CD4-positive, alpha-beta T cell (primary cell): ENCODE measurements at regions not wholly inside any gene's neighbourhood (a gene's known extent, or its start where the extent isn't known, plus 50 kb on each side); places are given as distances from the start of the nearest gene placed in this dataset.

Experiments
- ATAC-seq: fragments of 200-7000 bp; cut with Tn5 transposase; one replicate; pipeline ENCODE4 v1.10.0; 2022; ENCODE audit warnings: mild to moderate bottlenecking; ENCODE audit not compliant: poor library complexity
- CTCF ChIA-PET: fragments of 350-600 bp; sonication (Branson Sonifier 250); formaldehyde crosslinking; loops from one replicate; lab custom pipeline; 2021; ENCODE audit warnings: antibody characterized with exemption, inconsistent platforms; lab: Charles Lee
- POLR2A ChIA-PET: fragments of 350-600 bp; sonication (Branson Sonifier 250); formaldehyde crosslinking; loops from one replicate; lab custom pipeline; 2021; ENCODE audit warnings: antibody characterized with exemption, inconsistent platforms; lab: Charles Lee
- DNase-seq, 14 experiments: peaks; one replicate each; pipeline ENCODE4 v3.0.0-alpha.2; 2013 to 2020; ENCODE audit warnings: mixed read lengths in 2 of 14
- H3K27ac ChIP-seq, 2 donors: one replicate each; pipeline versions ENCODE4 v1.5.1 to v1.7.0; 2013; ENCODE audit warnings: low read length in 2 of 2, low read depth in 1 of 2, mild to moderate bottlenecking in 1 of 2
- H3K27me3 ChIP-seq, 2 experiments: 1 replicate in 1 of 2; 2 replicates in 1 of 2; pipeline versions ENCODE4 v1.6.1 to v1.7.0; 2013; ENCODE audit warnings: low read length in 2 of 2, control low read depth in 1 of 2, mild to moderate bottlenecking in 1 of 2, moderate library complexity in 1 of 2; ENCODE audit not compliant: insufficient read depth in 2 of 2, control insufficient read depth in 1 of 2
- H3K36me3 ChIP-seq: one replicate; pipeline ENCODE4 v1.6.1; 2013; ENCODE audit warnings: low read length, control low read depth; ENCODE audit not compliant: insufficient read depth
- H3K4me1 ChIP-seq: one replicate; pipeline ENCODE4 v1.6.1; 2013; ENCODE audit warnings: low read length, control low read depth; ENCODE audit not compliant: insufficient read depth
- H3K4me3 ChIP-seq: one replicate; pipeline ENCODE4 v1.5.1; 2013; ENCODE audit warnings: mild to moderate bottlenecking, low read length, moderate library complexity
- H3K9me3 ChIP-seq, 2 experiments: 1 replicate in 1 of 2; 2 replicates in 1 of 2; pipeline versions ENCODE4 v1.6.1 to v1.7.0; 2013; ENCODE audit warnings: low read length in 2 of 2, mild to moderate bottlenecking in 2 of 2, control low read depth in 1 of 2, moderate library complexity in 1 of 2; ENCODE audit not compliant: control insufficient read depth in 1 of 2, insufficient read depth in 1 of 2
- H3K27ac Mint-ChIP-seq: one replicate; pipeline ENCODE4 v1.8.0; 2020; ENCODE audit warnings: mixed read lengths
- H3K27me3 Mint-ChIP-seq: one replicate; pipeline ENCODE4 v1.8.0; 2021; ENCODE audit warnings: mixed read lengths
- H3K36me3 Mint-ChIP-seq: one replicate; pipeline ENCODE4 v1.8.0; 2021; ENCODE audit warnings: low read depth, mixed read lengths
- H3K4me1 Mint-ChIP-seq: one replicate; pipeline ENCODE4 v1.8.0; 2021; ENCODE audit warnings: low read depth, mixed read lengths
- H3K4me3 Mint-ChIP-seq: one replicate; pipeline ENCODE4 v1.8.0; 2020; ENCODE audit warnings: mild to moderate bottlenecking, mixed read lengths
- H3K9me3 Mint-ChIP-seq: one replicate; pipeline ENCODE4 v1.8.0; 2020; ENCODE audit warnings: mixed read lengths
- intact Hi-C, 2 experiments: fragments of 100-400 bp; cut with DNase I in 1 of 2; cut with micrococcal nuclease in 1 of 2; formaldehyde crosslinking; loops; one replicate each; pipeline versions ENCODE4 v1.15.1 to v1.9.0; 2023 to 2025; cut with DNase I, micrococcal nuclease
- TF ChIP-seq, protein P1 (sequence below): fragments of 200-600 bp; IDR thresholded peaks from one replicate; pipeline ENCODE4 v1.8.0; 2022; ENCODE audit warnings: antibody characterized with exemption, mild to moderate bottlenecking

DNA sequence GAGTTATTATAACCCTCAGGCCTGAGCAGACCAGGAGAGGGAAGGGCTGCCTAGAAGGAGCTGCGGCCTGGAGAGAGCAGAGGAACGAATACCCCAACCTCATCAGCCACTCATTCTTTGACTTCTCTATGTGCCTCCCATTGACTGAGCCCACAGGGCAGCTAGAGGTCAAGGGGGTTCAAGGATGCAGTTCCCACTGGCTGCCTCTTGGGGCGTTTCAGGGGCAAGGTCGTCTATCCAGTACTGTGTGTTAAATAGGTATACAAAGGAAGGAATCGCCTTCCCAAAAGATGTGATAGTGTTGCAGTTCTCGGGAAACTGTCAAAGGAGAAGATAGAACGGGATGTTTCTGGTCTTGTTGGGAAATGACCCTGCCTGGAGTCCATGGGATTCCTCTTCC, 250.6 kb downstream of the PRDM2 start:
- Histone ChIP-seq H3K27ac (no peak overlapping the region), H3K36me3 (no peaks in the 10 kb centered on the region), H3K4me1 (no peaks in the 10 kb centered on the region), H3K27me3 (no peaks in the 10 kb centered on the region), H3K9me3 (no peaks in the 10 kb centered on the region), H3K4me3 (no peak overlapping the region)
- Mint-ChIP-seq H3K27ac (no peak overlapping the region), H3K27me3 (peaks cover 4% of the 10 kb centered on the region), H3K36me3 (no peaks in the 10 kb centered on the region), H3K4me3 (no peak overlapping the region), H3K9me3 (no peaks in the 10 kb centered on the region), H3K4me1 (no peaks in the 10 kb centered on the region)
- ATAC-seq (no peak), DNase-seq (no peak)
- intact Hi-C loops, result no loop called here
- TF ChIP-seq, protein P1, sequence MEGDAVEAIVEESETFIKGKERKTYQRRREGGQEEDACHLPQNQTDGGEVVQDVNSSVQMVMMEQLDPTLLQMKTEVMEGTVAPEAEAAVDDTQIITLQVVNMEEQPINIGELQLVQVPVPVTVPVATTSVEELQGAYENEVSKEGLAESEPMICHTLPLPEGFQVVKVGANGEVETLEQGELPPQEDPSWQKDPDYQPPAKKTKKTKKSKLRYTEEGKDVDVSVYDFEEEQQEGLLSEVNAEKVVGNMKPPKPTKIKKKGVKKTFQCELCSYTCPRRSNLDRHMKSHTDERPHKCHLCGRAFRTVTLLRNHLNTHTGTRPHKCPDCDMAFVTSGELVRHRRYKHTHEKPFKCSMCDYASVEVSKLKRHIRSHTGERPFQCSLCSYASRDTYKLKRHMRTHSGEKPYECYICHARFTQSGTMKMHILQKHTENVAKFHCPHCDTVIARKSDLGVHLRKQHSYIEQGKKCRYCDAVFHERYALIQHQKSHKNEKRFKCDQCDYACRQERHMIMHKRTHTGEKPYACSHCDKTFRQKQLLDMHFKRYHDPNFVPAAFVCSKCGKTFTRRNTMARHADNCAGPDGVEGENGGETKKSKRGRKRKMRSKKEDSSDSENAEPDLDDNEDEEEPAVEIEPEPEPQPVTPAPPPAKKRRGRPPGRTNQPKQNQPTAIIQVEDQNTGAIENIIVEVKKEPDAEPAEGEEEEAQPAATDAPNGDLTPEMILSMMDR, result no peak
- POLR2A ChIA-PET, result no interaction called here
- CTCF ChIA-PET, result no interaction called here

DNA sequence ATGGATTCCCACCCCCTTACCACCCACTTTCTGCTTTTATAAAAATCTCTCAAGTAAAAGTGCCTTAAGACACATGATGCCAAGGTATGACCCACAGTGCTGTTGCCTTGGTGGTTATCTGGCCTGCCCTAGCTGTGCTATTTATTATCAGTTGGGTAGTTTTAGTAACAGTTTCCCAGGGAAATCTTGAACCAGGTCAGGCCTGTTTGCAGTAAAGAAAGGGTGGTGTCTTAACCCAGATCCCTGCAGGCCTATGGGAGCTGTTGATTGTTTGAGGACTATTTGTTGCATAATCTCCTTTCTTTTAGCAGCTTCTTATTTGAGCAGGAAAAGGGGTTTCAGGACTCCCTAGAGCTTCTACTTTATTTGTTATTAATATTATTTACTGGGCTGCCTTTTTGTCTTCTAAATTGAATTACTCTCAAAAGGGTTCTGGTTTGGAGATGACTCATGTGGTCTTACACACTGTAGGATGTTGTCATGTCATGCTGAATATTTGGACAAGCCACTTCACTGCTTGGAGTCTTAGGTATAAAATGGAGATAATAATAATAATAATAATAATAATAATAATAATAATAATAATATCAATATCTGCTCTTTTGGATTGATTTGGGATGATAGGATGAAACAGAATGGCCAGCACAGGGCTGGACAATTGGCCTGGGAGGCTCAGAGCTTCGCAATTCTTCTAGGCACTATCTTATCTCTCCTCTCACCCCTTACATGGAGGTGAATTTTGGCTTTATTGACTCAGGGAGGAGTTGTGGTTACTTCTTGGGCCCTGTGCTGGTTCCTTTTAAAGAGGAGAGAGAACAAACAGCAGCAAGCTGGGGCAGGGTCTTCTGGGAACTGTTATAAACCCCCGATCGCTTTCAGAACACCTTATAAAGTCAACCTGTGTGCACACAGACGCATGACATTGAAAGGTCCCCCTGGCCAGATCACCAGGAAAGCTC, 252.1 kb downstream of the PRDM2 start:
- CTCF ChIA-PET, result no interaction called here
- no peaks in the 10 kb centered on the region for H3K36me3 Mint-ChIP-seq

DNA sequence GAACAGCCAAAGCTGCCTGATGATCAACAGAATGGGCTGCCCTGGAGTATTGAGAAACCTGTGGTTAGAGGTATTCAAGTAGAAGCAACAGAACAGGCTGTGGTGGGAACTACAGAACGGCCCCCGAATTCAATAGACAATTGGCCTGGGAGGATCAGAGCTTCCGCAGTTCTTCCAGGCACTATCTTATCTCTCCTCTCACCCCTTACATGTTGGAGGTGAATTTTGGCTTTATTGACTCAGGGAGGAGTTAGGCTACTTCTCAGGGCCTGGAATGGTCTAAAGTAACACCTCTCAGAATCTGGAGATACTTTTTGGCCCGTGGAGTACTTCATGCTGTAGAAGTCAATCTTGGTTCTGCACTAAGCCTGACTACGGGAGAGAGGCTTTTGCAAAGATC, 253.0 kb downstream of the PRDM2 start:
- Mint-ChIP-seq H3K36me3 (no peaks in the 10 kb centered on the region), H3K4me1 (no peaks in the 10 kb centered on the region), H3K9me3 (no peaks in the 10 kb centered on the region), H3K27ac (no peak overlapping the region), H3K4me3 (no peak overlapping the region), H3K27me3 (peaks cover 11% of the 10 kb centered on the region)
- Histone ChIP-seq H3K4me1 (no peaks in the 10 kb centered on the region), H3K4me3 (no peak overlapping the region), H3K36me3 (no peaks in the 10 kb centered on the region), H3K9me3 (no peaks in the 10 kb centered on the region), H3K27me3 (peaks cover 0 to 3% of the 10 kb centered on the region in 2 experiments), H3K27ac (no peak overlapping the region)
- TF ChIP-seq, protein P1, result no peak
- DNase-seq (no peak), ATAC-seq (no peak)
- ChIA-PET POLR2A (no interaction called here), CTCF (no interaction called here)
- intact Hi-C loops, result no loop called here

More for the DNA sequence above, 252.1 kb downstream of the PRDM2 start:
- Mint-ChIP-seq H3K4me1 (no peaks in the 10 kb centered on the region), H3K9me3 (no peaks in the 10 kb centered on the region), H3K27me3 (peaks cover 11% of the 10 kb centered on the region), H3K27ac (no peak overlapping the region), H3K4me3 (no peak overlapping the region)
- ATAC-seq (no peak), DNase-seq (no peak)
- Histone ChIP-seq H3K27ac (no peak overlapping the region), H3K9me3 (no peaks in the 10 kb centered on the region), H3K27me3 (peaks cover 0 to 2% of the 10 kb centered on the region in 2 experiments), H3K36me3 (no peaks in the 10 kb centered on the region), H3K4me3 (no peak overlapping the region), H3K4me1 (no peaks in the 10 kb centered on the region)
- POLR2A ChIA-PET, result no interaction called here
- TF ChIP-seq, protein P1, result no peak
- intact Hi-C loops, result no loop called here
